Fibroblast of lung (primary cell): ENCODE measurements at regions not wholly inside any gene's neighbourhood (a gene's known extent, or its start where the extent isn't known, plus 50 kb on each side); places are given as distances from the start of the nearest gene placed in this dataset.

Experiments used
- CTCF ChIP-seq, 2 donors: IDR thresholded peaks in 1 of 2; conservative IDR thresholded peaks in 1 of 2; 1 replicate in 1 of 2; 2 replicates in 1 of 2; pipeline ENCODE4 v1.5.1; 2011 to 2012; ENCODE audit warnings: low read length in 2 of 2, control low read depth in 1 of 2, inconsistent platforms in 1 of 2, low read depth in 1 of 2, mild to moderate bottlenecking in 1 of 2
- EZH2 ChIP-seq: IDR thresholded peaks from 2 replicates; pipeline ENCODE4 v1.5.1; 2012; ENCODE audit warnings: low read length, control low read depth, mild to moderate bottlenecking; ENCODE audit errors: missing control alignments

DNA sequence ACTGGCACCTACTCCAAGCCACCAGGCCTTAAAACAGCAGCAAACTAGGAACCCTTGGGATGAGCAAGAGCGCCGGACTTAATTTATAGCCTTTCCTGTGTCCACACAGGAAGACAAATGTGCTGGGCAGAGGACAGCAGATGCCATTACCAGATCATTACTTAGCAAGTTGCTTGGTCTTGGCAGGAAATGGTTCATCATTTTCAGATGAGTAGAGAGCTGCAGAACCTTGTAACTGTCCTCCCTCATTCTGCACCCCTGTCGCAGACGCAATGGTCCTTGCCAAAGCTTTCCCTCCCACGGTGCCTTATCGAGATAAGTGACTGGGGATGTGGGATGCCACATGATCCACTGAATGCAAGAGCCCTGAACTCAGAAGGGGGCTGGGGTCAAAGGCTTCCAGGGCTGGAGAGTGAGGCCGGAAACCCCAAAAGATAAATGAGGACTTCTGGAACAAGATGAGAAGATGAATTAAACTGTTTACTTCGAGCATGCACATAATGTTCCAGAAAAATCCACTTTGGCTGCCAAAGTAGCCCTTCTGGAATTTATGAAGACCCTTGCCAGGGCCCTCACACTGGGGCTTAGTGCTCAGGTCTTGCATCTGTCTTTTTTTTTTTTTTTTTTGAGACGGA, 145.6 kb upstream of the ZNF32 start:
- TF ChIP-seq CTCF (conservative IDR thresholded peaks at IDR 0.05 in 1 of 2, IDR thresholded peaks at IDR 0.05 in 1 of 2; ENCODE audit: low read depth in 1 of 2, low read length in 2 of 2) (no peak), EZH2 (no peak)
